NCI-H2227 (cell line): ENCODE measurements at regions not wholly inside any gene's neighbourhood (a gene's known extent, or its start where the extent isn't known, plus 50 kb on each side); places are given as distances from the start of the nearest gene placed in this dataset.

ENCODE experiments used
- DNase-seq: peaks from one replicate; lab custom pipeline; 2025; ENCODE audit not compliant: unreplicated experiment; lab: John Stamatoyannopoulos, UW

DNA sequence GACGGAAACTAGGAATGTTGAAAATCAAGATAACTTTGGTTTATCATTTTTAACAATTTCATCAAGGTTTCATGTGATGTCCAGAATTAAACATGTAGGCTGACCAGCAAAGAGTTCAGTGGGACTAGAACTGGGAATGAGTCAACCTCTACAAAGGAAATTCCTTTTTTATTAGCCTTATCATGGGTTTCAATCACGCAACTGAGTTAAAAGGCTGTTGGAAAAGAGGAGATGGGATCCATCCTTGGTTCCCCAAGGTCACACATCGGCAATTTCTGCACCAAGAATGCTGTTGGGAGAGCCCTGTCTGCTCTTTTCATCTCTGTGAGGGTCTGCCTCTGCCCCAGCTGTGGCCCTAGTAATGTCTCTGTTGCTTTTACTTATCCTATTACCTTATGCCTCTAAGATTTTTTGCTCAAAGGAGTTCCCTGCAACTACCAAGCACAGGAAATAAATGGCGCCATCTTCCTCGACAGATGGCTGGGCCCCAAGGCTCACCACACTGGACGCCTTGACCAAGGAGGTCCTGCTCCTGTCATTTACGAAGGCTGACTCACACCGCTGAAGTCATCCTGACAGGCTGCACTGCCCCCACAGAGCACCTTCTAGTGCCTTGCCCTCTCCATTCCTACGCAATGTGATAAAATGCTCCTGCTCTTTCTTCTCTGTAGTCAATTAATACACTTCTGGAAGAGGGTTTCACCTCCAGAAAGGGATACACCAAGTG, 367.4 kb downstream of the GXYLT1 start:
- DNase-seq, result no peak

- DNase-seq, result no peak
Observed at GRCh38 chr12:41772478-41772877, 372.2 kb downstream of the GXYLT1 start.

- no peak for DNase-seq
Observed at GRCh38 chr12:41769810-41770209, 374.9 kb downstream of the GXYLT1 start.

GRCh38 chr12:41768456-41768855, 376.2 kb downstream of the GXYLT1 start:
- no peak for DNase-seq

DNA sequence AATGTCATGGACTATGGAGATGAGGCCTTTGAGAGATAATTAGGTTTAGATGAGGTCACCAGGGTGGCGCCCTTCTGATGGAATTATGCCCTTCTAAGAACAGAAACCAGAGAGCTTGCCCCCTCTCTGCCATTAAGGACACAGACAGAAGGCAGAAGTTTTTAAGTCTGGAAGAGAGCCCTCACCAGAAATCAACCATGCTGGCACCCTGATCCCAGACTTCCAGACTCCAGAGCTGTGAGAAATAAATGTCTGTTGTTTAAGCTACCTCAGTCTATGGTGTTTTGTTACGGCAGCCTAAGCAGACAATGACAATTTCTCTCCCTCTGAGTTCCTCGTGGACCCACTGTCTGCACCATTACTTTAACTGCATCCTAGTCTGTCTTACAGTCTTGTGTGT, 382.0 kb downstream of the GXYLT1 start:
- DNase-seq, result no peak

- DNase-seq, result no peak
Observed at GRCh38 chr12:41745593-41745992, 399.1 kb downstream of the GXYLT1 start.

- DNase-seq, result no peak
Observed at GRCh38 chr12:41743835-41744234, 400.8 kb downstream of the GXYLT1 start.

- no peak for DNase-seq
Observed at GRCh38 chr12:41739066-41739465, 405.6 kb downstream of the GXYLT1 start.

DNA sequence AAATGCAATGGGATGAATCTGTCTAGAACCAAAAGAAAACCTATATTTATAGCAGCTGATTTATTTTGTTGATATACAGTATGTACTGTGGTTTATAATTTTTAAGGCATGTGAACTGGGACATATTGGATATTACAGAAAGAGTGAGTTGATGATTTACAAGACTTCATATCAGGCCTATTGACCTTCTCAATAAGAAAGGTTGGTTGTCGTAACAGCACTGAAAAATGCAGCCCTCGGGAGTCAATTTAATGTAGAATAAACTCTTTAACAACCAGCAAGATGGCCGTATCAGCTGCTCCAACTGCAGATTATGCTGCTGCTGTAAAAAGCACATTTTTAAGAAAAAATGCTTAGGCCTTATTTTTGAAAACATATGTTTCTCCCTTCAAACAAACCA, 407.3 kb downstream of the GXYLT1 start:
- DNase-seq, result no peak

- no peak for DNase-seq
Observed at GRCh38 chr12:41736436-41736835, 408.2 kb downstream of the GXYLT1 start.

DNA sequence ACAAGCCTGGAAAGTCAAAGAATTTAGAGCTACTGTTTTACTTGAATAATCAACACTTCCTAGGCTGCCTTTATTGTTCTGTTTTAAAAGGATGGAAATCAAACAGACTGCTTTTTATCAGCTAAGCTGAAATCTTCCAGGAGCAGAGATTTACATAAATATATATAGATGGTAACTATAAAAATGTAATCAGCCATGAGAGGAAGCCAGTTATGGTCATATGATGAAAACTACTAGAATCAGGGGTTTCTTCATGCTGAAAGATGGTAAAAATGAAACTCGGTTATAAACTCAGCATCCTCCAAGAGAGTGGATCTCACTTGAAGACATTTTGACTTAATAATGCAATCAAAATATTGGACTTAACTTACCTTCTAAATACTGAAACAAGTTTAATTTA, 413.0 kb downstream of the GXYLT1 start:
- no peak for DNase-seq

DNA sequence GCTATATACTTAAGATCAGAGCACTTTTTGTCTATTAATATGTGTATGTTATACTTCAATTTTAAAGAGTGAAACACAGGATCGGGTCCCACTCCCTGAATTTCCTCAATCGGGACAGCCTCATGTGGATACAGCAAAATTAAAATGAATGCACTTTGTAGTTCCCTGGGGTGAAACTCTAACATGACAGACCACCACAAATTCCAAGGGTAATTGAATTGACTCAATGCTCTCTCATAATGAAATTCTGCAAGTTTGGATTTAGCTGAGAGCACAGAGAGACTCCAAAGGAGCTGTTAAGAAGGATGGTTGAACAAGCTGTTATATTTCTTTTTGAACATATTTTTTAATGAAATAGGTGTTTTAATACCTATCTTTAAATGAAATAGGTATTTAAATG, 413.6 kb downstream of the GXYLT1 start:
- DNase-seq, result no peak

DNA sequence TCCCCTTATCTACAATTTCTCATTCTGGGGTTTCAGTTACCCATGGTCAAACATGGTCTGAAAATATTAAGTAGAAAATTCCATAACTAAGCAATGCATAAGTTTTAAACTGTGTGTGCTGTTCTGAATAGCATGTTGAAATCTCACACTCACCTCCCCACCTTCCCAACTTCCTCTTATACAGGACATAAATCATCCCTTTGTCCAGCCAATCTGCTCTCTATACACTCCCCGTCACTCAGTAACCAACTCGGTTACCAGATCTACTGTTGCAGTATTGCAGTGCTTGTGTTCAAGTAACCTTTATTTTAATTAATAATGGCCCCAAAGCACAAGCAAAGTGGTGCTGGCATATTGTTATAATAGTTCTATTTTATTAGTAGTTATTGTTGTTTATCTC, 420.5 kb downstream of the GXYLT1 start:
- no peak for DNase-seq

DNA sequence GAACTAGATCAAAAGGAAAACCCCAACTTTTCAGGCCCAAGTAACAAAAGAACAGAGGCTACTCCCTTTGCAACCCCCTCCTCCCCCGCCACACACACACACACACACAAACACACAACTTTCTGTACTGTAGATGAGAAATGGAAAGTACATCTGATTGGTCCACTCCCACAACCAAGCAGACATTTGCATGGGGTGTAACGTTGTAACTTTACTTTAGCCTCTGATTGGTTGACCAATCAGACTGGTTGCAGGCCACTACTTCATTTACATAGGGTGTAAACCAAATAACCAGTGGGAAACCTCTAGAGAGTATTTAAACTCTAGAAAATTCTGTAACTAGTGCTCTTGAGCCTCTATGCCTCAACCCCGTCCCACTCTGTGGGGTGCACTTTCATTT, 425.5 kb downstream of the GXYLT1 start:
- DNase-seq, result no peak

- no peak for DNase-seq
Observed at GRCh38 chr12:41715256-41715655, 429.4 kb downstream of the GXYLT1 start.

DNA sequence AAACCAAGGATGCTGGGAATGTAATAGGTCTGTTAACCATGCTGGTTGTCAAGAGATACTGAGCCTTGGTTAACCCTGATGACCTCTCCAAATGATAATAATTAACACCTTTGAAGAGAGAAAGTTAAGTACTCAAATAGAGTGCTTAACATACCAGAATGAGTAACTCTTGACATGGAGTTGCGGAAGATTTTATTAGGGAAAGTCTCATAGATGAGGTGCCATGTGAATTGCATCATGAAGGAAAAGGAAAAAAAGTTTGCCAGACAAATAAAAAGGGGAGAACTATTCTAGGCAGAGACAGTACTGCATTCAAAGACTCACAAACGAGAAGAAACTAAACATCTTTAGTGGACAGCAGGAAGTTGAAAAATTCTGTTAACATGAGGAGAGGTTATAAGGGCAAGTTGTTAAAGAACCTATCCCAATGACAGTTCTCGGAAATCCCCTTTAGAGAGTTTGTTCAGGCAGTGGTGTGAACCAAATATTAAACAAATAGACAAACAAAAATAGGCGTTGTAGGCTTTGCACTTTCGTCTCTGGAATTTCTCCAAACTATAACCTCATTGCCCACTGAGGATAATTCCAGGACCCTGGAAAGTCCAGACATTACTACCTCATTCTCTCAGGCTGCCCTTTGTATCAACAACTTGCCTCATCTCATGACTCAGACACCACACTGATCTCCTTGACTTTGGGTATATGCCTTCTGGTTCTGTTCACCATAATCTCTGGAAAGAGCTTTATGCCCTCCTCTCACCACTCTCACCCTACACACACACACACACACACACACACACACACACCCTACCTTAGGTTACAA, 435.0 kb downstream of the GXYLT1 start:
- no peak for DNase-seq

DNA sequence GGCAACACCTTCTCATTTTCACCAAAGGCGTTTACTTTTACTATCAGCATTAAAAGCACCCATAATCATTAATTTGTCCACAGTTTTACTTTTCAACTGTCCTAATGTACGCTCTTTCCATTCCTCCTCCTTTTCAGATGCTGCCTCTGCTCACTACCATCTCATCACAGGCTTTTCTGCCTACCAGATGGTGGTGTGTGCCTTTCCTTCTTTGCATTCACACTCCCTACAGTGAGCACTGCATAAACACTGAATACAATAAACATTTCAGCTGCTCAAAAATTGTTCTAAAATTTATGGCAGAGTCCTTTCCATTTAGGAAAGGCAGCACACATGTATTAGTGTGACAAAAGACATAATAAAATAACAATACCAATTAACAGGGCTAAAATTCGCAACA, 435.7 kb downstream of the GXYLT1 start:
- DNase-seq, result no peak

DNA sequence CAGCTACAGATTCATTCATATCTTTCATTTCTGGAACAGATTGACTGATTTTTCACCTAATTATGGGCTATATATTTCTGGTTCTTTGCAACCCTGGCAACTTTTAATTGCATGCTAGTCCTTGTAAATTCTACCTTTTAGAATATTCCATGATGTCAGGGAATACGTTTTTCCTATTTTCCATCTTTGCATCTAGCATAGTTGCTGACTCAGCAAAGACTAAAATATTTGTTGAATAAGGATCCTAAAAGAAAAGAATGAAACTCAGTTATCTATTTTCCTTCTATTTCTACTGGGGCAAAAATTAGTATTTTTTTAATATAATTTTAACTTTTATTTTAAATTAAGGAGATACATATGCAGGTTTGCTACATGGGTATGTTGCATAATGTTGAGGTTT, 438.3 kb downstream of the GXYLT1 start:
- DNase-seq, result no peak

GRCh38 chr12:41701943-41702601, 442.6 kb downstream of the GXYLT1 start:
- no peak for DNase-seq

DNA sequence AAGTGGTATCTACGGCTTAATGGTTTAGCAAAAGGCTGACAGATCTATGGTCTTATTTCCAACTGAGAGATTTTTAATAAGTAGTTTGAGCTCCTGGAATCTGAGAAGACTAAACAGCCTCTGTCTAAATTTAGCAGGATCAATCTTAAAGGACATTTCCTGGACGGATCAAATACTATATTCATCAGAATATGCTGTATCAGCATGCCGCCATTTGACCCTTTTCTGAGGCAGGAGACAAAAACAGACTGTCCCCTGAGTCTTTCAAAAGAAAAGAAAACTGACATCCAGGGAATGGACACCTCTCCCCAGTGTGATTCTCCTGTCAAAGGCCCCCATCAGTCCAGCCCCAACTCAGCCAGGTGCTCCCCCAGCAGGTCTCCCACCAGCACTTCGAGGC, 443.7 kb downstream of the GXYLT1 start:
- no peak for DNase-seq

DNA sequence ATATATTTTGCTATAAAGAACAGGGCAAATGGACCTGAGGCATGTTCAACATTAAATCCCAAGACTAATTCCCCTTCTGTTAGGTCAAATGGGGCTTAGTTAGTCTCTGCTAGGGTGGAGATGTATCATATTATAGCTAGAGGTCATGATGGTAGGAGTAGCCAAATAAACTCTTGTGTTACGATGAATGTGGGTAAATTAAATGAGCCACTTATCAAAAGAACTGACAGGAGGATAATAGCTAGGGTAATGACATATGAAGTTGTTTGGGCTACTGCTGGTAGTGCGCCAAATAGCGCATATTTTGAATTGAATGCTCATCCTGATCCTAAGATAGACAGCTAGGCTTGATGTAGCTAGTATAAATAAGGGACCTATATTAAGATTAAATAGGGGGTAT, 445.0 kb downstream of the GXYLT1 start:
- no peak for DNase-seq

DNA sequence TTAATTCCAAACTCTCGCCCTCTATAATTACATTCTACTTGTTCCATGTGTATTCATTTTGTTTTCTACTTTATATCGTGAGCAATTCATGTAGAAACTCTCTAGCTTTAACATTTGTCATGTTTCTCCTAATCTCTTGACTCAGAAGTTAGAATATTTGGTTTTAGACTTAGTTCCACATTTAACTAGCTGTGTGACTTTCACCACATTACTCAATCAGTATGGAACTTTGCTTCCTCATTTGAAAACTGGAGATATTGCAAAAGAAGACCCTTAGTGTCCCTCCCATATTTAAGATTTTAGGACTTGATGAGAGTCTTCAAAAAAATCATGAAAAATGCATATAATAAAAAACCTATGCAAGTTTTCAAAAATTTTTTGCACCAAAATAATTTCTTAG, 447.5 kb downstream of the GXYLT1 start:
- DNase-seq, result no peak
